Activated CD4-positive, alpha-beta T cell treated with anti-CD3 and anti-CD28 coated beads for 4 hours (primary cell): ENCODE measurements at regions not wholly inside any gene's neighbourhood (a gene's known extent, or its start where the extent isn't known, plus 50 kb on each side); places are given as distances from the start of the nearest gene placed in this dataset.

Source experiments
- DNase-seq, 2 donors: peaks; one replicate each; pipeline ENCODE4 v3.0.0-alpha.2; 2020

DNA sequence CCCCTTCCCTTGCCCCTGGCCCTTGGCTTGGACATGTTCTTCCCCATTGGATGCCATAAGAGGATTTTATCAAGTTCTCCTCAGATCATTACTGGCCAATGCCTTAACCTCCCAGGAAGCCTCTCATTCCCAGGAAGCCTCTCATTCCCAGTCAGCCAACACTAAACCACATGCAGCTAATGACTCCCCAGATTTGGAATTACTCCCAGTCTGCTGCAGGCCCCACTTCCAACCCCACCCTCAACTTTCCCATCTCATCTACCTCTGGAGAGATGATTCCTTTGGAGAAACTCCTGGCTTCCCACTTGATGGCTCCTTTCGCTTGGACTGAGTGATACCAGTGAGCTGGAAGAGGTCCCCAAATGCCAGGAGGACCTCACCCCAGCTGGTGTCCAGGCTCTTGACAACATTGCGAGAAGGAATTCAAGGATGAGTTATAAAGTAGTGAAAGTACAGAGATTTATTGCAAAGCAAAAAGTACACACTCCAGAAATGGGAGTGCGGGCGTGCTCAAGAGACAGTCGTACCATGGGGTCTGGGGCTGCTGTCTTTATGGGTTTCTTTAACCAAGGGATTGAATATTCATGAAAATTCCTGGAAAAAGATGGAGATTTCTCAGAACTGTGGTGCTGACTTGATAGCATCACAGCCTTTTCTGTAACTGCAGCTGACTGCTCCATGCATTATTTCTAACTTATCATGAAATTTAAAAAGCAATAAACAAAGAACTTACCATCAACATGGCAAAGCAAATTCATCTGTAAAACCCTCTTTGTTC, 117.2 kb upstream of the ADCY1 start:
- DNase-seq = no peak

DNA sequence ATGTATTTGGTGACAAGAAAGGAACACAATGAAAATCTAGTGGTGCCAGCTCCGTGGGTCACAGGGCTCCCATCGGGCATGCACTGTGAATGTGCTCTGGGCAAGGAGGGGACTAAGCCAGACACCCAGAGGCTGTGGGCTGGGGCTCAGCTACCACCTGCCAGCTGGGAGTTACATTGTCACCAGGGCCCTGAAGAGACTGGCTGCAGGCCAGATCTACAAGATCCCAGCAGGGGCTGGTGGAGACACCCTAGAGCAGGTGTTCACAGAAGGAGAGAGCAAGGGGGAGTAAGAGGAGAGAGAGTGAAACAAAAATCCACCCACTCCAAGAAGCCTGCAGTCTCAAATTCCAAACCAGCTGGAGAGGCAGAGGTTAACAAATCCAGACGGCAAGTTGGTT, 116.6 kb upstream of the ADCY1 start:
- DNase-seq = no peak

DNA sequence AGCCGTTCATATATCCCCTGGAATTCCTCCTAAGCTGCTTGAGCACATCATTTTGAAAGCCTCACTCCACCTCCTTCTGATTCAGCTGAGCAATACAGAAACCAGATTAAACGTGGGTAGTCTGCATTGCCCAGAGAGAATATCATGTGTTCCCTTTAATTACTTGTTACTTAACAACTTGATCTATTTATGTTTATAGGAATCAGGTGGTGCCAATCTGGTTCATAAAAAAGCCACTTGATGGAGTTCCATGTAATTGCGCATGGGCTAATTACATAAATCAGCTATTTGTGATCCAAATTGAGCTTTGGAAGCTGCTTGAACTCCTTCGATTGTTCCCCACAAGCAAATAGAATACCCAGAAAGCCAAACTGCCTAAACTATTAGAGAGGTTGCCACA, 114.7 kb upstream of the ADCY1 start:
- no peak for DNase-seq

DNA sequence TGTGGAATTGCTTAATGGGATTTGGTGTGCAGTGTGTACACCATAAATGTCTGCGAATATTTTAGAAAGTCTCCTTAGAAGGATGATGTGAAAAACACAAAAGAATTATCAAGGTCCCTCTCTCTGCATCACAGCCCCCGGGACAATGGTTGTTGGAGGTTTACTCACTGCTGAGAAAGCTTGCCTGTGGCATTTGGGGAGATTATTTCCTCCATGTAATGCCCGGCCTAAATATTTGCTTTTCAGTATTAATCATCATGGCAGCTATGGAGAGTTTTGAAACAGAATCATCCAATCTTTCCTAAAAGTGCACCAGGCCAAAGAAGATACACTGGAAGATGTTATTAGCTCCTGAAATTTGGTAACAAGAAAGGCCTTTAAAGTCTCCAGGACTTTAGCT, 113.8 kb upstream of the ADCY1 start:
- no peak for DNase-seq

DNA sequence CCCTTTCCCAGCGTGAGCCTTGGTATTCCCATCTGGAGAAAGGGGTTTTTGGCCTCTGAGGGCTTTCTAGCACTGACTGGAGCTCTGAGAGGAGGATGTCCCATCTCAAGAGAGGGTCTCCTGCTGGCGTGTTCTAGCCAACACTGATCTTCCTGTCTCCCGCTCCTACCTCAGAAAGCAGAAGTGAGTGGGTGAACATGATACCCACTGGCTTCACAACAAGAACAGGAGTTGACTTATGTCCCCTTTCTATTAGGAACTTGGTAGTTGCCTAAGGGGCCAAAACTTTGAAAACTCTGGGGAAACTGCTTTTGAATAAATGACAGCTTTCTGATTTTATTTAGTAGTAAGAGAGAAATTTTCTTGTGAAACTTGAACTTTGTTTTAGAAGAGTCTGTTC, 113.1 kb upstream of the ADCY1 start:
- DNase-seq = no peak

DNA sequence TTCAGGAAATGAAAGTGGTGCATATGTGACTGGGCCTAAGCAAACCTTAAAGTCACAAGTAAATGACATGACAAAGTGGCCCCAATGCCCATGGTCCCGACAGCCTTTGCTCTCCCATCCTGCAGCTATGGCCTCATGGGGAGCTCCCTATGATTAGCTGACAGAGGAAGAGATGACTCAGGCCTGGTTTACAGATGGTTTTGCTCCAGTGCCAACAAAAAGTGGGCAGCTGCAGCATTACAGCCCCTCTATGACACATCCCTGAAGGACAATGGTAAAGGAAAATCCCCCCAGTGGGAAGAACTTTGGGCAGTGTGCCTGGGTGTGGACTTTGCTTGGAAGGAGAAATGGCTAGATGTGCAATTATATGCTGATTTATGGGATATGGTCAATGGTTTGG, 105.1 kb upstream of the ADCY1 start:
- no peak for DNase-seq

DNA sequence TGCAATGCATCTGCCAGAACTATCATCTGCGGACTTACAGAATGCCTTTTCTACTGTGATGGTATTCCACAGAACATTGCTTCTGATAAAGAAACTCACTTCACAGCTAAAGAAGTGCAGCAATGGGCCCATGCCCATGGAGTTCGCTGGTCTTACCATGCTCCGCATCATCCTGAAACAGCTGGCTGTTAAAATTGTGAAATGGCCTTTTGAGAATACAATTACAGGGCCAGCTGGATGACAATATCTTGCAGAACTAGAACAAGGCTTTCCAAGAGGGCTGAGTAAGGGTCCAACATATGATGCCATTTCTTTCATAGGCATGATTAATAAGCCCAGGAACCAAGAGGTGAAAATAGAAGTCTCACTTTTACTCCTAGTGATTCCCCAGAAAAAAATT, 104.1 kb upstream of the ADCY1 start:
- no peak for DNase-seq

DNA sequence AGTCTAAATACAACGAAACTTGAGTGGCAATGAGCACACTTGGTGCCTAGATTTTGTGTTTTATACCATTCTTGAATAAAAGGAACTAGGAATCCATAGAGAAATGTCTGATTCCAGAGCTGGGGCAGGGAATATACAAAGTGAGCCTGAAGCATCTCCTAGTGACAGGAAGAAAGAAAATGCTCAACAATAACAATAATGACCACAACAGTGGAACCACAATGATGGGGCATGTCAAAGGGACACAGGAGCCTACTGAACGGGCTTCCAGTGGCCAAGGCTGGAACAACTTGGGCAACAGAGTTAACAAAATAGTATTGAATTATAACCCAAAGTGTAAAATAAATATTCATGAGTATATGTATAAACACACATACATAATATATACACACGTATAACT, 94.4 kb upstream of the ADCY1 start:
- no peak for DNase-seq

DNA sequence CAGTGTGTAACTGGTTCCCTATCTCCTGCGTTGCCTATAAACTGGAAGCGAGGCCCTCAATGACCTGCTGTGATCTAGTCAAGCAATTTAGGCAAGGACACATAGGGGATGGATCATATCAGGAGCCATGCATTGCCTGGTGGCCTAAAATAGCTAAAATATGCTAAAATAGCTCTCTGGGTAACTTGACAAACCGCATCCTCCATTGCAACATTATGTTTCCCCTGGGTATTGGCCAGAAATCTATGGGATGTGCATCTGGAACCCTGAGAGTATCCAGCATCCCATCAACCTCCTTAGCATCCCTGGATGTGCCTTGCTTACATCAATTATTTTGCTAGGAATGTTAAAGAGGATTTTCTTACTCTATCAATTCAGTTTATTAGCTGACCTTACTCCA, 91.7 kb upstream of the ADCY1 start:
- no peak for DNase-seq

DNA sequence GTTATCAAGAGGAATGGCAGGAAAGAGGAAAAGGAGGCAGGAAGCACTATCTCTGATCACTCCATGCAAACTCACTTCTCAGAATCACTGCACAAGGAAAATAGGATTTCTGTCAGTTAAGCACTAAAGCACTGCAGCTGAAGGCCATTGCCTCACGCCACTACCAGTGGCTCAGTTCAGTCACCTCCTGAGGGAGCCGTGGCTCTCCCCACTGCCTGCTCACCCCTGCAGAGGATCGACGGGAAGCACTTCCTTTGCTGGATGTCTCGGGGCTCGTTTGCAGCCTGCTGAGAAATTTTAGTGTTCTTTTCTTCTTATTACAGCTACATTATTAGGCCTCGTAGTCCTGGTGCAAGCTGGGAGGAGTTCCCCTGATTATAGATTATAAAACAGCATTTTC, 90.1 kb upstream of the ADCY1 start:
- DNase-seq = no peak

DNA sequence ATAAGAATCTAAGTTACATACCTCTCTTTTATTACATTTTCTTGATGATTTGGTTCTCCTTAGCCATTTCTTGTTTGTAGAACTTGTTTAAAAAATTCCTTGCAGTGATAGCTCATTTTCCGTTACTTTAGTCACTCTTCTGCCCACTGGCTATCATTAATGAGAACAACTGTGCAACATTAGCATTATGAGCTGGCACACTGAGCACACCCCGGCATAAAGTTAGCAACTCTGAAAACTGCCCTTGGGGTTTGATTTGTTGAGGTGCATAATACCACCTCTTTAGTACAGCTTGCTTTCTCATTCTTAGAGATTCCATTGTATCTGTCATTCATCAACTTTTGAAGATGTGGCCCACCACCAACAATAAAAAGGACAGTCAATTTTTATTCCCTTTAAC, 87.6 kb upstream of the ADCY1 start:
- DNase-seq = no peak

DNA sequence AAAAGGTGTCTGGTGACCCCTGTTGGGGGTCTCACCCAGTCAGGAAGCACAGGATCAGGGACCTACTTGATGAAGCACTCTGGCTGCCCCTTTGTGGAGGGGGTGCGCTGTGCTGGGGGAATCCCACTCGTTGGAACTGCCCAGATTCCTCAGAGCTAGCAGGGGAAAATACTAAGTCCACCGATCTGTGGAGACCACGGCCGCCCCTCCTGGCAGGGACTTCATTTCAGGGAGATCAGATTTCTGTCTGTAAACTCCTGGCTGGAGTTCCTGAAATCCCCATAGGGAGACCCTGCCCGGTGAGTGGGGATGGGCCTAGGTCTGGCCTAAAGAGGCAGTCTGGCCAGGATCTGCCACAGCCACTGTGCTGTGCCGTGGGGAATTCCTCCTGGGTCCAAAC, 79.3 kb upstream of the ADCY1 start:
- DNase-seq = no peak

DNA sequence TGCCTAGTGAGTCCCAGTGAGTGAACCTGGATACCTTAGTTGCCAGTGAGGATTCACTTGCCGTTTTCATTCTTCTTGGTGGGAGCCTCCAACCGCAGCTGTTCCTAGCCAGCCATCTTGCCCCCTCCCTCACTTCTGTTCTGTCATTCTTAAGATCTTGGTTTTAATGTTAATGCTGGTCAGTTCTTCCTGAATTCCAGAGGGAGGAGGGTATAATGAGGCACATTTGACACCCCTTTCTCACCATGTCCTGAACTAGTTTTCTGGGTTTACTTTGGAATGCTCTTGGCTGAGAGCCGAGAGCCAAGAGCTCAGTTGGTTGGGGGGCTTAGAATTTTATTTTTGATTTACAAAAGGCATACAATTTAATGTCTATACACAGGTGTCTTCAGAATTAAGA, 78.5 kb upstream of the ADCY1 start:
- no peak for DNase-seq

DNA sequence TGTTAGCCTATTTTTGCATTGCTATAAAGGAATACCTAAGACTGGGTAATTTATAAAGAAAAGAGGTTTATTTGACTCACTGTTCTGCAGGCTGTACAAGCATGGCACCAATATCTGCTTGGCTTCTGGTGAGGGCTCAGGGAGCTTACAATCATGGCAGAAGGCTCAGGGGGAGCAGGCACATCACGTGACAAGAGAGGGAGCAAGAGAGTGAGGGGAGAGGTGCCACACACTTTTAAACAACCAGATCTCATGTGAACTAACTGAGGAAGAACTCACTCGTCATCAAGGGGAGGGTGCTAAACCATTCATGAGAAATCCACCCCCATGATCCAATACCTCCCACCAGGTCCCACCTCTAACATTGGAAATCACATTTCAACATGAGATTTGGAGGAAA, 73.9 kb upstream of the ADCY1 start:
- no peak for DNase-seq

DNA sequence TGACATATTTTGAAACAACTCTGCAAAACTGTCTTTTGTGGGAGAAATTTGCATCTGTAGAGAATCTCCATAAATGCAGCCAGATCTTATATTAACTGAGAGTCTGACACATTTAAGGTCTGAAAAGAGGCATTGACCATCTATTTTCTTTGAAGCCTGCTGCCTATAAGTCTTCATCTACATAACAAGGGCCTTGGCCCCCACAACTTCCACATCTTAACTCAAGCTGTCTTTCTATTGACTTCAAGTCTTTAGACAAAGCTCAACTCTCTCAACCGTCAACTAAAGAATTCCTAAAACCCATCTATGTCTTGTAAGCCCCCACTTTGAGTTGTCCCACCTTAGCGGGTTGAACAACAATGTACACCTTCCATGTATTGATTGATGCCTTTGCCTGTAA, 72.4 kb upstream of the ADCY1 start:
- no peak for DNase-seq

DNA sequence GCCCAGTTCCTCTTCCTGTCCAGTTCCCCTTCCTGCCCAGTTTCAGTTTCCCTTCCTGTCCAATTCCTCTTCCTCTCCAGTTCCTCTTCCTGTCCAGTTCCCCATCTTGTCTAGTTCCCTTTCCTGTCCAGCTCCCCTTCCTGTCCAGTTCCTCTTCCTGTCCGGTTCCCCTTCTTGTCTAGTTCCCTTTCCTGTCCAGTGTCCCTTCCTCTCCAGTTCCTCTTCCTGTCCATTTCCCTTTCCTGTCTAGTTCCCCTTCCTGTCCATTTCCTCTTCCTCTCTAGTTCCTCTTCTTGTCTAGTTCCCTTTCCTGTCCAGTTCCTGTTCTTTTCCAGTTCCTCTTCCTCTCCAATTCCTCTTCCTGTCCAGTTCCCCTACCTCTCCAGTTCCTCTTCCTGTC, 68.1 kb upstream of the ADCY1 start:
- no peak for DNase-seq

DNA sequence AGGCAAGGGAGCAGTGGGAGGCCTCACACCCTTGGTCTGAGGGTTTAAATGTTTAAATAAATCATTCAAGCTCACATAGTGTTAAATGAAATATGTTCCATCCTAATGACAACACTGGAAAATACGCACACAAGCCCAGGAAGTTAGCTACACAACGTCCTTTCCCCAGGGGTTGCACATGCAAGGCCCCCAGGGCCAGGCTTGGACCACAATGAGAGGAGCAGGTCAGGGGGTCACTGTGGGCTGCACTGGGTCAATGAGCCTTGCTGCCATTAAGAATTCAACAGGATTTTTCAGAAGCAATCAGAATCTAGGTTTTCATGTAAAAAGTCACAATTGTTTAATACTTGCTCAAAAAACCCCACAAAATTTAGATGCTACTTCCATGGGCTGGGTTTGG, 64.9 kb upstream of the ADCY1 start:
- DNase-seq = no peak

DNA sequence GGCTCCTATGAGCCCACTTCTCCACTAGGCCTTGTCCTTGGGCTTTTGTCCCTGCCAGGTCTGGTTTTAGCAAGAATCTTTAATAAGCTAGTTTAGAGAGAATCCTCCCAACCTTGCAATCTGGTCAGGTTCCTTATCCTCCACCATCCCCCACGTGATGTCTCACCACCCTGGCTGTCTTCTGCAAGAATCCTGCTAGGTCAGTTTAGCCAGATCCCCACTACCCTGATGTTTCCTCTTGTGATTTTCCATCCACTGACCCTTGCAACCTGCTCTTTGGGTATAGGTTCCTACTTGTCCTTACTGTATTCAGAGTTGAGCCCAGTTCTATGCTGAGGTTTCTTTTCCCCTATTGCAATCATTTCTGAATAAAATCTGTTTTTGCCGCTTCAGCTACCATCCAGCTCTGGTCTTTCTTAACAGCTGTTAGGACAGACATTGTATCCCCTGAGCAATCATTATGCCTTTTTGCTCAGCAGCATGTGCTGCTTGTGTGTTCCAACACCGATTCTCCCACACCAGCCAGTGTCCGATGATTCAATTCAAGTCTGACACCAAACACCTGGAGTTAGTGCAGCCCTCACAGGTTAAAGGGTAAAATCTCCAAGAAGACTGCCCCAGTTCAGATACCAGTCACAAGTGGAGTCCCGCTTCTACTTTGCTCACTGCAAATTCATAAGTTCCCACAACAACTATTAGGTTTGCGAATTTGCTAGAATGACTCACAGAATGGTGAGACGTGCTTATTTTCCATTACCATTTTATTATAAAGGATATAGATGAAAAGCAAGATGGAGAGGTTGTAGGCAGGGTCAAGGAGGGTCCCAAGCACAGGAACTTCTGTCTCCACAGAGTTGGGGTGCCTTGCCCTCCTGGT, 62.2 kb upstream of the ADCY1 start:
- DNase-seq = no peak

DNA sequence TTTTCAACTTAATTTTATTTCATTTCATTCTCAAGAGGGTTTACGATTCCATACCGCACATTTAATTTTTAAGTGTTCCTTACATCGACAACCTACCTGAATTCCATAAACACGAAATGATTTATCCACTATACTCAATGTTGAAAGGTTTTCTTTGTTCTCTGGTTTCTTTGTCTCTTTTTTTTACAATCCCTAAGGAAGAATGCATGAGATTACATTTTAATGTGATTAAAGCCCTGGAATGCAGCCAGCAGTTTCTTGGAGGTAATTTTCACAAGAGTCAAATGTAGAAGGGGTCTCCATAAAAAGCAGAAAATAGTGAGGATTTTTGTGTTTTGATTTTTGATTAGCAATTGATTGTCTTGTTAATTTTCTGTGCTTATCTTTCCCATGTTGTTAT, 59.2 kb upstream of the ADCY1 start:
- no peak for DNase-seq

DNA sequence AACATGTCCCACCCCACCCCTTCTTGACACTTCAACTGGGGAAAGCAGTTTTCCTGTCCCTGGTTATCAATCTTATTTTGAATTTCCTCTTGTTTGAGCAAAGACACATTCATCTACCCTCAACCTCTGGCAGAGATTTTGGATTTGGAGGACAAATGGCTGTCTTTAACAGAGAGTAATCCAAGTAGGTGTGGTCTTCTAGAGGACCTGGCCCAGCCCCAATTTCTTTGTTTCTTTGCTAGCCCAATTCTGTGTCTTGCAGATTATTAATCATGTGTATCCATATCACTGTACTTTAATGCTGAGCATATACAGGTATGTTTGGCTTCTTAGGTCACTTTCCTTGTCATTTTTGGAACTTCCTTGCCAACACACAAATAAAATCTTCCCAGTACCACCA, 58.8 kb upstream of the ADCY1 start:
- no peak for DNase-seq
